ENCODE measurements at regions not wholly inside any gene's neighbourhood (a gene's known extent, or its start where the extent isn't known, plus 50 kb on each side); places are given as distances from the start of the nearest gene placed in this dataset.

- 68 to 70% methylated on average over 11 of the region's 11 CpGs for WGBS, 2 donors
- TF ChIP-seq POLR2A (IDR thresholded peaks at IDR 0.05) (no peak), CTCF (IDR thresholded peaks at IDR 0.05) (no peak)
- Histone ChIP-seq H3K27ac (no peak overlapping the region), H3K27me3 (no peaks in the 10 kb centered on the region), H3K4me3 (no peak overlapping the region), H3K4me1 (no peaks in the 10 kb centered on the region), H3K36me3 (replicated peaks in 1 of 2; ENCODE audit: insufficient read depth in 1 of 2, low read depth in 2 of 2) (no peaks in the 10 kb centered on the region), H3K9me3 (no peaks in the 10 kb centered on the region)
- ATAC-seq (no peak), DNase-seq (no peak)
- intact Hi-C loops (cut with DNase I) = no loop called here
Measured at GRCh38 chr15:96089405-96090058, 241.0 kb upstream of the NR2F2 start.

- no peak for TF ChIP-seq CTCF (IDR thresholded peaks at IDR 0.05)
- TF ChIP-seq POLR2A (IDR thresholded peaks at IDR 0.05) = no peak
- no peak for DNase-seq
- intact Hi-C loops (cut with DNase I) = no loop called here
- Histone ChIP-seq H3K27me3 (no peaks in the 10 kb centered on the region), H3K4me3 (no peak overlapping the region), H3K9me3 (no peaks in the 10 kb centered on the region), H3K27ac (no peak overlapping the region), H3K36me3 (replicated peaks in 1 of 2; ENCODE audit: insufficient read depth in 1 of 2, low read depth in 2 of 2) (no peaks in the 10 kb centered on the region), H3K4me1 (no peaks in the 10 kb centered on the region)
- 13 to 33% methylated on average over 1 of the region's 1 CpG for WGBS, 2 donors
- no peak for ATAC-seq
Measured at GRCh38 chr15:96092186-96092585, 238.3 kb upstream of the NR2F2 start.

- no peak for DNase-seq
Measured at GRCh38 chr15:96093063-96093462, 237.4 kb upstream of the NR2F2 start.

GRCh38 chr15:96097661-96098060, 232.8 kb upstream of the NR2F2 start:
- Histone ChIP-seq H3K36me3 (replicated peaks in 1 of 2; ENCODE audit: insufficient read depth in 1 of 2, low read depth in 2 of 2) (no peaks in the 10 kb centered on the region), H3K27ac (no peak overlapping the region), H3K4me3 (no peak overlapping the region), H3K27me3 (no peaks in the 10 kb centered on the region), H3K9me3 (no peaks in the 10 kb centered on the region), H3K4me1 (no peaks in the 10 kb centered on the region)
- TF ChIP-seq POLR2A (IDR thresholded peaks at IDR 0.05) (no peak), CTCF (IDR thresholded peaks at IDR 0.05) (no peak)
- WGBS, 2 donors = 76 to 81% methylated on average over 2 of the region's 2 CpGs
- ATAC-seq (no peak), DNase-seq (no peak)
- intact Hi-C loops (cut with DNase I) = no loop called here

More at GRCh38 chr15:96093063-96093462, 237.4 kb upstream of the NR2F2 start:
- Histone ChIP-seq H3K36me3 (replicated peaks in 1 of 2; ENCODE audit: insufficient read depth in 1 of 2, low read depth in 2 of 2) (no peaks in the 10 kb centered on the region), H3K9me3 (no peaks in the 10 kb centered on the region), H3K27me3 (no peaks in the 10 kb centered on the region), H3K27ac (no peak overlapping the region), H3K4me3 (no peak overlapping the region), H3K4me1 (no peaks in the 10 kb centered on the region)
- ATAC-seq = no peak
- no peak for TF ChIP-seq CTCF (IDR thresholded peaks at IDR 0.05)
- TF ChIP-seq POLR2A (IDR thresholded peaks at IDR 0.05) = no peak
- intact Hi-C loops (cut with DNase I) = no loop called here
- 31% methylated on average over 2 of the region's 2 CpGs for WGBS, 2 donors

GRCh38 chr15:96102631-96103030, 227.9 kb upstream of the NR2F2 start:
- H3K4me1 ChIP-seq = no peaks in the 10 kb centered on the region
- no peaks in the 10 kb centered on the region for H3K27me3 ChIP-seq
- TF ChIP-seq CTCF (IDR thresholded peaks at IDR 0.05) (no peak), POLR2A (IDR thresholded peaks at IDR 0.05) (no peak)
- ATAC-seq = no peak
- no peak overlapping the region for H3K4me3 ChIP-seq
- H3K36me3 ChIP-seq (replicated peaks in 1 of 2; ENCODE audit: insufficient read depth in 1 of 2, low read depth in 2 of 2) = no peaks in the 10 kb centered on the region
- WGBS, 2 donors = 69 to 70% methylated on average over 6 of the region's 6 CpGs
- no peak for DNase-seq
- H3K9me3 ChIP-seq = no peaks in the 10 kb centered on the region
- H3K27ac ChIP-seq = no peak overlapping the region
- intact Hi-C loops (cut with DNase I) = no loop called here

Data from body of pancreas (tissue), 4 donors.